ENCODE measurements at regions not wholly inside any gene's neighbourhood (a gene's known extent, or its start where the extent isn't known, plus 50 kb on each side); places are given as distances from the start of the nearest gene placed in this dataset.

DNA sequence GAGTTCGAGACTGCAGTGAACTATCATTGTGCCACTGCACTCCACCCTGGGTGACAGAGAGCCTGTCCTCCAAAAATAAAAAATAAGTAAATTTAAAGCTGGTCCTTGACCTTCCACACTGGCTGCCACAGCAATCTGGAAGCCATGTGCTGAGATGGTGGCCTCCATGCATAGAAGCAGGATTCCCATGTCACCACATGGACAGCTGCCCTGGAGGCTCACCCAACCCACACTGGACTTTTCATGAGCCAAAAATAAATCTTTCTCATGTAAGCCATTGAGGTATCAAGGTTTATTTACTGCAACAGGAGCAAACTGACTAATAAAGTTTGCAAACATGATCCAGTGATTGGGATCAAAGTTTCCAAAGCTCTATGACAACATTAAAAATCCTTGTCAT is 88.5 kb downstream of the SETD4 start:
- TF ChIP-seq GABPA (IDR thresholded peaks at IDR 0.05; ENCODE audit: low read depth, low read length) (no peak), GABPA (CRISPR knock-in tag; IDR thresholded peaks at IDR 0.05; ENCODE audit: low read depth) (no peak), BRCA1 (CRISPR knock-in tag; IDR thresholded peaks at IDR 0.05) (no peak), MAF1 (CRISPR knock-in tag; IDR thresholded peaks at IDR 0.05; ENCODE audit: borderline replicate concordance) (no peak), SMC3 (IDR thresholded peaks at IDR 0.05; ENCODE audit: low read length) (no peak), ZNF557 (CRISPR knock-in tag; IDR thresholded peaks at IDR 0.05) (no peak), ZNF781 (CRISPR knock-in tag; IDR thresholded peaks at IDR 0.05; ENCODE audit: borderline replicate concordance, not compliant biosample characterization) (no peak), SP1 (IDR thresholded peaks at IDR 0.05) (no peak), SP1 (CRISPR knock-in tag; IDR thresholded peaks at IDR 0.05) (no peak), ZNF234 (CRISPR knock-in tag; conservative IDR thresholded peaks at IDR 0.05) (no peak)
- TF ChIP-seq, protein P1, sequence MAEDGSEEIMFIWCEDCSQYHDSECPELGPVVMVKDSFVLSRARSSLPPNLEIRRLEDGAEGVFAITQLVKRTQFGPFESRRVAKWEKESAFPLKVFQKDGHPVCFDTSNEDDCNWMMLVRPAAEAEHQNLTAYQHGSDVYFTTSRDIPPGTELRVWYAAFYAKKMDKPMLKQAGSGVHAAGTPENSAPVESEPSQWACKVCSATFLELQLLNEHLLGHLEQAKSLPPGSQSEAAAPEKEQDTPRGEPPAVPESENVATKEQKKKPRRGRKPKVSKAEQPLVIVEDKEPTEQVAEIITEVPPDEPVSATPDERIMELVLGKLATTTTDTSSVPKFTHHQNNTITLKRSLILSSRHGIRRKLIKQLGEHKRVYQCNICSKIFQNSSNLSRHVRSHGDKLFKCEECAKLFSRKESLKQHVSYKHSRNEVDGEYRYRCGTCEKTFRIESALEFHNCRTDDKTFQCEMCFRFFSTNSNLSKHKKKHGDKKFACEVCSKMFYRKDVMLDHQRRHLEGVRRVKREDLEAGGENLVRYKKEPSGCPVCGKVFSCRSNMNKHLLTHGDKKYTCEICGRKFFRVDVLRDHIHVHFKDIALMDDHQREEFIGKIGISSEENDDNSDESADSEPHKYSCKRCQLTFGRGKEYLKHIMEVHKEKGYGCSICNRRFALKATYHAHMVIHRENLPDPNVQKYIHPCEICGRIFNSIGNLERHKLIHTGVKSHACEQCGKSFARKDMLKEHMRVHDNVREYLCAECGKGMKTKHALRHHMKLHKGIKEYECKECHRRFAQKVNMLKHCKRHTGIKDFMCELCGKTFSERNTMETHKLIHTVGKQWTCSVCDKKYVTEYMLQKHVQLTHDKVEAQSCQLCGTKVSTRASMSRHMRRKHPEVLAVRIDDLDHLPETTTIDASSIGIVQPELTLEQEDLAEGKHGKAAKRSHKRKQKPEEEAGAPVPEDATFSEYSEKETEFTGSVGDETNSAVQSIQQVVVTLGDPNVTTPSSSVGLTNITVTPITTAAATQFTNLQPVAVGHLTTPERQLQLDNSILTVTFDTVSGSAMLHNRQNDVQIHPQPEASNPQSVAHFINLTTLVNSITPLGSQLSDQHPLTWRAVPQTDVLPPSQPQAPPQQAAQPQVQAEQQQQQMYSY (CRISPR knock-in tag; IDR thresholded peaks at IDR 0.05), result no peak

Measured in HepG2 (cell line).